ENCODE measurements at regions not wholly inside any gene's neighbourhood (a gene's known extent, or its start where the extent isn't known, plus 50 kb on each side); places are given as distances from the start of the nearest gene placed in this dataset.

GRCh38 chr20:48453477-48454093 lies 374.2 kb downstream of the PREX1 start:
- Histone ChIP-seq H3K36me3 (no peaks in the 10 kb centered on the region), H3K4me1 (no peaks in the 10 kb centered on the region), H3K27ac (no peak overlapping the region), H3K27me3 (peaks cover 0 to 31% of the 10 kb centered on the region in 2 donors), H3K9me3 (no peaks in the 10 kb centered on the region), H3K4me3 (no peak overlapping the region)
- intact Hi-C loops (cut with DNase I; ENCODE audit: low total_unique reads), result no loop called here
- DNase-seq, result no peak
- TF ChIP-seq, protein P1, sequence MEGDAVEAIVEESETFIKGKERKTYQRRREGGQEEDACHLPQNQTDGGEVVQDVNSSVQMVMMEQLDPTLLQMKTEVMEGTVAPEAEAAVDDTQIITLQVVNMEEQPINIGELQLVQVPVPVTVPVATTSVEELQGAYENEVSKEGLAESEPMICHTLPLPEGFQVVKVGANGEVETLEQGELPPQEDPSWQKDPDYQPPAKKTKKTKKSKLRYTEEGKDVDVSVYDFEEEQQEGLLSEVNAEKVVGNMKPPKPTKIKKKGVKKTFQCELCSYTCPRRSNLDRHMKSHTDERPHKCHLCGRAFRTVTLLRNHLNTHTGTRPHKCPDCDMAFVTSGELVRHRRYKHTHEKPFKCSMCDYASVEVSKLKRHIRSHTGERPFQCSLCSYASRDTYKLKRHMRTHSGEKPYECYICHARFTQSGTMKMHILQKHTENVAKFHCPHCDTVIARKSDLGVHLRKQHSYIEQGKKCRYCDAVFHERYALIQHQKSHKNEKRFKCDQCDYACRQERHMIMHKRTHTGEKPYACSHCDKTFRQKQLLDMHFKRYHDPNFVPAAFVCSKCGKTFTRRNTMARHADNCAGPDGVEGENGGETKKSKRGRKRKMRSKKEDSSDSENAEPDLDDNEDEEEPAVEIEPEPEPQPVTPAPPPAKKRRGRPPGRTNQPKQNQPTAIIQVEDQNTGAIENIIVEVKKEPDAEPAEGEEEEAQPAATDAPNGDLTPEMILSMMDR (IDR thresholded peaks at IDR 0.05), result no peak

- DNase-seq, result no peak
- no peak overlapping the region for H3K27ac ChIP-seq
- TF ChIP-seq, protein P1 (IDR thresholded peaks at IDR 0.05), result no peak
- no peaks in the 10 kb centered on the region for H3K9me3 ChIP-seq
- H3K27me3 ChIP-seq, result peaks cover 0 to 22% of the 10 kb centered on the region in 2 donors
- H3K4me1 ChIP-seq, result no peaks in the 10 kb centered on the region
- no peak overlapping the region for H3K4me3 ChIP-seq
- intact Hi-C loops (cut with DNase I; ENCODE audit: low total_unique reads), result no loop called here
- H3K36me3 ChIP-seq, result no peaks in the 10 kb centered on the region
These were observed 376.4 kb downstream of the PREX1 start for GRCh38 chr20:48451401-48451800.

GRCh38 chr20:48448666-48449600 lies 378.9 kb downstream of the PREX1 start:
- TF ChIP-seq, protein P1 (IDR thresholded peaks at IDR 0.05), result no peak
- no peak overlapping the region for H3K27ac ChIP-seq
- intact Hi-C loops (cut with DNase I; ENCODE audit: low total_unique reads), result no loop called here
- H3K27me3 ChIP-seq, result peaks cover 0 to 8% of the 10 kb centered on the region in 2 donors
- DNase-seq, result no peak
- no peaks in the 10 kb centered on the region for H3K4me1 ChIP-seq
- no peaks in the 10 kb centered on the region for H3K36me3 ChIP-seq
- peaks cover 0 to 14% (median 10%) of the 10 kb centered on the region in 3 donors for H3K9me3 ChIP-seq
- no peak overlapping the region for H3K4me3 ChIP-seq

- TF ChIP-seq, protein P1 (IDR thresholded peaks at IDR 0.05), result no peak
- no peak overlapping the region for H3K27ac ChIP-seq
- intact Hi-C loops (cut with DNase I; ENCODE audit: low total_unique reads), result no loop called here
These were observed 380.3 kb downstream of the PREX1 start for GRCh38 chr20:48447456-48447855.

DNA sequence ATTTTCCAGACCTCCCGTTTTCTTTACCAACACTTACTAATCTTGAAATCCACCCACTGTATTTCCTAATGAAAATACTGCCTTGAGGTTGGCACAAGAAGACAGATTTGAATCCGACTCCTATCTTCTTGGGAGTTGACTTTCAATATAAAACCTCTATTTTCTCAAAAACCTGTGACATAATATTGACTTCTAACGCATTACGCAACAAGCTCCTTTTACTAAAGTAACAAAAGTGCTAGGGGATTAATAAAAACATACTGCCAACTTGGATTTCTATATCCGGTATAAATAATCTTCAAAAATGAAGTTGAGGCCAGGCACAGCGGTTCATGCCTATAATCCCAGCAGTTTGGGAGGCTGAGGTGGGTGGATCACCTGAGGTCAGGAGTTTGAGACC lies 382.0 kb downstream of the PREX1 start:
- Histone ChIP-seq H3K27me3 (peaks cover 0 to under 1% of the 10 kb centered on the region in 2 donors), H3K9me3 (peaks cover 0 to 29% (median 11%) of the 10 kb centered on the region in 3 donors), H3K27ac (no peak overlapping the region), H3K4me1 (no peaks in the 10 kb centered on the region), H3K4me3 (no peak overlapping the region), H3K36me3 (no peaks in the 10 kb centered on the region)
- intact Hi-C loops (cut with DNase I; ENCODE audit: low total_unique reads), result no loop called here
- no peak for DNase-seq
- TF ChIP-seq, protein P1 (IDR thresholded peaks at IDR 0.05), result no peak

More at GRCh38 chr20:48447456-48447855, 380.3 kb downstream of the PREX1 start:
- Histone ChIP-seq H3K4me3 (no peak overlapping the region), H3K36me3 (no peaks in the 10 kb centered on the region), H3K9me3 (peaks cover 0 to 29% (median 11%) of the 10 kb centered on the region in 3 donors), H3K27me3 (peaks cover 0 to 3% of the 10 kb centered on the region in 2 donors), H3K4me1 (no peaks in the 10 kb centered on the region)
- DNase-seq, result no peak
